Heart left ventricle (tissue), 13 donors: ENCODE measurements at regions not wholly inside any gene's neighbourhood (a gene's known extent, or its start where the extent isn't known, plus 50 kb on each side); places are given as distances from the start of the nearest gene placed in this dataset.

Experiments used
- POLR2A ChIP-seq, 2 donors: fragments of 450-650 bp; IDR thresholded peaks; one replicate each; pipeline ENCODE4 v1.6.1; 2017; ENCODE audit warnings: antibody characterized with exemption in 2 of 2, mild to moderate bottlenecking in 2 of 2, moderate library complexity in 2 of 2
- TF ChIP-seq, protein P1 (sequence below), 12 donors: fragments of 200-600 bp; sonication (generic) in 4 of 12; IDR thresholded peaks; one replicate each; pipeline versions ENCODE4 v1.5.0 to v1.8.0; 2018 to 2022; ENCODE audit warnings: antibody characterized with exemption in 12 of 12, mild to moderate bottlenecking in 5 of 12
- donor health status: ischemic (EF 13 %, LVEDD 7.1; RV severe dilation, severe dysfunction).
- donor health status: DM: no; HTN: yes; CAD: no.
- donor health status: DM: no; HTN: no; CAD: no.
- donor health status: ischemic (EF 25% LVEDD 6.9; RV normal size, moderate dysfunction).
- donor health status: ischemic (EF 25% LVEDD 5.7; RV mildly dilated, moderate dysfunction).
- donor health status: ischemic (EF 35%, LVEDD 5.7; RV mildly dilated, moderate dysfunction).
- donor health status: nonischemic (EF 11% LVEDD 7.7; RV severe dilation, severe dysfunction).
- donor health status: DM: yes; HTN: yes; CAD: no.
- donor health status: PGD.
- donor health status: ischemic (EF 29% LVEDD 5.4; RV normal size, mild dysfunction).
- donor health status: nonischemic (EF 23%, LVEDD 6.1; RV moderate dilation, normal function).

DNA sequence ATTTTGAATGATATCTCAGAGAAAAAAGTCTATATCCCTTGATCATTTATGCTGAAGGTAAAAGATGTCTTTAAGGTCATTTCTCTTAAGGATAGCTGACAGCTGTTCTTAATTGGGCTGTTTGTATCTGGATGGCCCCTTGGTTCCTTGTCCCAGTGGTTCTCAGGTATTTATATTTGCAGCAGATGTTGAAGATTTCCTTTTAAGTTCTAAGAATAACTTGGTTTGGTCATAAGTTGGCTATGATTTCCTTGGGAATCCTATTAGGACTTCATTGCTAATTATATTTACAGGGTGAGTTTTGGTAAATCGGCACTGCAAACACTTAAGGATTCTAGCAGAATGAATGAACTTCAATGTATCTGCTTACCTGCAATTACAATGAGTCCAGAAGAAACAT lies 460.4 kb upstream of the SGO1 start:
- no peak for TF ChIP-seq POLR2A (IDR thresholded peaks at IDR 0.05)
- TF ChIP-seq, protein P1, sequence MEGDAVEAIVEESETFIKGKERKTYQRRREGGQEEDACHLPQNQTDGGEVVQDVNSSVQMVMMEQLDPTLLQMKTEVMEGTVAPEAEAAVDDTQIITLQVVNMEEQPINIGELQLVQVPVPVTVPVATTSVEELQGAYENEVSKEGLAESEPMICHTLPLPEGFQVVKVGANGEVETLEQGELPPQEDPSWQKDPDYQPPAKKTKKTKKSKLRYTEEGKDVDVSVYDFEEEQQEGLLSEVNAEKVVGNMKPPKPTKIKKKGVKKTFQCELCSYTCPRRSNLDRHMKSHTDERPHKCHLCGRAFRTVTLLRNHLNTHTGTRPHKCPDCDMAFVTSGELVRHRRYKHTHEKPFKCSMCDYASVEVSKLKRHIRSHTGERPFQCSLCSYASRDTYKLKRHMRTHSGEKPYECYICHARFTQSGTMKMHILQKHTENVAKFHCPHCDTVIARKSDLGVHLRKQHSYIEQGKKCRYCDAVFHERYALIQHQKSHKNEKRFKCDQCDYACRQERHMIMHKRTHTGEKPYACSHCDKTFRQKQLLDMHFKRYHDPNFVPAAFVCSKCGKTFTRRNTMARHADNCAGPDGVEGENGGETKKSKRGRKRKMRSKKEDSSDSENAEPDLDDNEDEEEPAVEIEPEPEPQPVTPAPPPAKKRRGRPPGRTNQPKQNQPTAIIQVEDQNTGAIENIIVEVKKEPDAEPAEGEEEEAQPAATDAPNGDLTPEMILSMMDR (IDR thresholded peaks at IDR 0.05): no peak
